Endothelial cell of umbilical vein (primary cell): ENCODE measurements at regions not wholly inside any gene's neighbourhood (a gene's known extent, or its start where the extent isn't known, plus 50 kb on each side); places are given as distances from the start of the nearest gene placed in this dataset.

Experiments
- BruUV-seq: library from RNA; stranded (reverse); fragments of 400-500 nt; replicated peaks from 2 replicates; lab custom pipeline; 2021; lab: Mats Ljungman, UMichigan
- CTCF ChIA-PET: fragments of 300-600, 350-600 bp; sonication (Branson Sonifier 250); formaldehyde crosslinking; loops from one replicate; lab custom pipeline; 2021; ENCODE audit warnings: antibody characterized with exemption, inconsistent platforms; lab: Charles Lee
- POLR2A ChIA-PET: fragments of 300-600, 350-600 bp; sonication (Branson Sonifier 250); formaldehyde crosslinking; loops from one replicate; lab custom pipeline; 2021; ENCODE audit warnings: antibody characterized with exemption, inconsistent platforms; lab: Charles Lee
- DNase-seq: peaks from one replicate; pipeline ENCODE4 v3.0.0-alpha.2; 2011; ENCODE audit warnings: low read depth, low spot score
- FAIRE-seq: peaks from 2 replicates; lab custom pipeline; 2011; peaks lifted over from hg19 to GRCh38; lab: Jason Lieb, UNC
- H2AFZ ChIP-seq: 2 replicates; pipeline ENCODE4 v1.6.0; 2012; ENCODE audit warnings: low read depth, low read length, control low read depth, inconsistent platforms
- H3K27ac ChIP-seq: 2 replicates; pipeline ENCODE4 v1.5.1; 2011; ENCODE audit warnings: low read depth, mild to moderate bottlenecking, control low read depth, low read length, moderate library complexity; ENCODE audit not compliant: insufficient read depth
- H3K27me3 ChIP-seq, 2 experiments: 2 replicates each; pipeline versions ENCODE4 v1.6.0 to v1.6.1; 2011; ENCODE audit warnings: low read length in 2 of 2, mixed read lengths in 1 of 2; ENCODE audit not compliant: control insufficient read depth in 2 of 2, insufficient read depth in 2 of 2
- H3K36me3 ChIP-seq, 2 experiments: 2 replicates in 1 of 2; 3 replicates in 1 of 2; pipeline ENCODE4 v1.5.1; 2011; ENCODE audit warnings: low read length in 2 of 2, mild to moderate bottlenecking in 1 of 2, moderate library complexity in 1 of 2; ENCODE audit not compliant: control insufficient read depth in 2 of 2, insufficient read depth in 2 of 2; ENCODE audit errors: extremely low read depth in 1 of 2
- H3K4me1 ChIP-seq: 3 replicates; pipeline ENCODE4 v1.5.1; 2011; ENCODE audit warnings: mild to moderate bottlenecking, low read length; ENCODE audit not compliant: control insufficient read depth, insufficient read depth; ENCODE audit errors: extremely low read depth
- H3K4me2 ChIP-seq: 2 replicates; pipeline ENCODE4 v1.6.1; 2011; ENCODE audit warnings: low read length, control low read depth, mixed read lengths; ENCODE audit not compliant: insufficient read depth
- H3K4me3 ChIP-seq, 3 experiments: fragments of 200-600 bp in 1 of 3; sonication (generic), shearing (Covaris generic) in 1 of 3; replicated peaks in 1 of 3; 2 replicates each; pipeline ENCODE4 v1.5.1; 2011 to 2016; ENCODE audit warnings: control low read depth in 3 of 3, low read length in 3 of 3, mild to moderate bottlenecking in 2 of 3, inconsistent platforms in 1 of 3, low read depth in 1 of 3, moderate library complexity in 1 of 3; ENCODE audit not compliant: insufficient read depth in 1 of 3
- H3K79me2 ChIP-seq: 2 replicates; pipeline ENCODE4 v1.6.0; 2012; ENCODE audit warnings: low read length, inconsistent platforms; ENCODE audit not compliant: control insufficient read depth, insufficient read depth
- H3K9ac ChIP-seq: replicated peaks from 2 replicates; pipeline ENCODE3; 2011; ENCODE audit warnings: low read length, control low read depth; ENCODE audit not compliant: insufficient read depth; ENCODE audit errors: extremely low read depth
- H3K9me1 ChIP-seq: replicated peaks from 3 replicates; pipeline ENCODE4 v1.6.0; 2011; ENCODE audit warnings: mild to moderate bottlenecking, low read length; ENCODE audit not compliant: control insufficient read depth, insufficient read depth; ENCODE audit errors: extremely low read depth
- H3K9me3 ChIP-seq: replicated peaks from 2 replicates; pipeline ENCODE4 v1.5.1; 2012; ENCODE audit warnings: low read length, inconsistent platforms; ENCODE audit not compliant: control insufficient read depth, insufficient read depth
- H4K20me1 ChIP-seq: replicated peaks from 2 replicates; pipeline ENCODE3; 2011; ENCODE audit warnings: mild to moderate bottlenecking, low read length; ENCODE audit not compliant: control insufficient read depth, insufficient read depth; ENCODE audit errors: extremely low read depth
- CTCF ChIP-seq, 2 donors: IDR thresholded peaks; 1 replicate in 1 of 2; 2 replicates in 1 of 2; pipeline ENCODE4 v1.5.1; 2011; ENCODE audit warnings: low read length in 2 of 2, mild to moderate bottlenecking in 2 of 2, moderate library complexity in 2 of 2, control low read depth in 1 of 2, inconsistent platforms in 1 of 2, low read depth in 1 of 2; ENCODE audit not compliant: insufficient read depth in 1 of 2; ENCODE audit errors: extremely low read depth in 1 of 2
- EZH2 ChIP-seq: IDR thresholded peaks from 2 replicates; pipeline ENCODE4 v1.6.1; 2012; ENCODE audit warnings: borderline replicate concordance, low read depth, mild to moderate bottlenecking, moderate library complexity, low read length, inconsistent platforms; ENCODE audit not compliant: severe bottlenecking
- FOS ChIP-seq: IDR thresholded peaks from 2 replicates; pipeline ENCODE4 v1.6.1; 2011; ENCODE audit warnings: mild to moderate bottlenecking, low read length, moderate library complexity, borderline replicate concordance; ENCODE audit not compliant: insufficient read depth
- GATA2 ChIP-seq: IDR thresholded peaks from 2 replicates; pipeline ENCODE4 v1.7.0; 2011; ENCODE audit warnings: low read depth, mild to moderate bottlenecking, moderate library complexity, mixed read lengths, low read length; ENCODE audit not compliant: insufficient read length, insufficient read depth
- JUN ChIP-seq: IDR thresholded peaks from 2 replicates; pipeline ENCODE4 v1.6.1; 2011; ENCODE audit warnings: borderline replicate concordance, low read depth; ENCODE audit not compliant: insufficient read length, insufficient read depth
- MAX ChIP-seq: IDR thresholded peaks from 2 replicates; pipeline ENCODE4 v1.6.1; 2011; ENCODE audit not compliant: insufficient read depth, insufficient read length
- MYC ChIP-seq: IDR thresholded peaks from one replicate; pipeline ENCODE4 v1.6.1; 2011; ENCODE audit warnings: mild to moderate bottlenecking, low read depth, low read length
- POLR2A ChIP-seq: IDR thresholded peaks from 2 replicates; pipeline ENCODE4 v1.6.1; 2012; ENCODE audit warnings: low read depth, mild to moderate bottlenecking, control low read depth, low read length
- POLR2AphosphoS5 ChIP-seq: IDR thresholded peaks from 2 replicates; pipeline ENCODE4 v1.6.1; 2012; ENCODE audit warnings: low read depth, mild to moderate bottlenecking, control low read depth, low read length, moderate library complexity; ENCODE audit not compliant: insufficient read depth
- dilution Hi-C: fragments of 300-500 bp; cut with MboI; formaldehyde crosslinking; loops from one replicate; pipeline ENCODE4 v1.15.0; 2019; ENCODE audit warnings: low sequenced_read_pairs; ENCODE audit not compliant: extremely low pct_ligation_motif_present
- intact Hi-C: fragments of 100-400 bp; cut with micrococcal nuclease; formaldehyde crosslinking; loops from one replicate; pipeline ENCODE4 v1.10.0; 2022

GRCh38 chr10:104577861-104578521, 63.1 kb upstream of the SORCS3 start:
- H3K4me1 ChIP-seq = no peaks in the 10 kb centered on the region
- no peaks in the 10 kb centered on the region for H3K36me3 ChIP-seq
- H3K4me3 ChIP-seq = no peak overlapping the region
- H2AFZ ChIP-seq = no peak overlapping the region
- BruUV-seq = no TSS peak
- H3K27me3 ChIP-seq = no peaks in the 10 kb centered on the region
- H3K4me2 ChIP-seq = no peak overlapping the region
- H3K27ac ChIP-seq = no peak overlapping the region
- H3K9ac ChIP-seq = no peak overlapping the region
- intact Hi-C loops (no loop called here), dilution Hi-C loops (no loop called here)
- no peaks in the 10 kb centered on the region for H3K9me1 ChIP-seq
- CTCF ChIA-PET = no interaction called here
- no peaks in the 10 kb centered on the region for H3K9me3 ChIP-seq
- H3K79me2 ChIP-seq = no peaks in the 10 kb centered on the region
- TF ChIP-seq MYC = no peak
- no peak for TF ChIP-seq EZH2
- FAIRE-seq = no peak
- POLR2A ChIA-PET = no interaction called here
- no peak for DNase-seq
- no peaks in the 10 kb centered on the region for H4K20me1 ChIP-seq

DNA sequence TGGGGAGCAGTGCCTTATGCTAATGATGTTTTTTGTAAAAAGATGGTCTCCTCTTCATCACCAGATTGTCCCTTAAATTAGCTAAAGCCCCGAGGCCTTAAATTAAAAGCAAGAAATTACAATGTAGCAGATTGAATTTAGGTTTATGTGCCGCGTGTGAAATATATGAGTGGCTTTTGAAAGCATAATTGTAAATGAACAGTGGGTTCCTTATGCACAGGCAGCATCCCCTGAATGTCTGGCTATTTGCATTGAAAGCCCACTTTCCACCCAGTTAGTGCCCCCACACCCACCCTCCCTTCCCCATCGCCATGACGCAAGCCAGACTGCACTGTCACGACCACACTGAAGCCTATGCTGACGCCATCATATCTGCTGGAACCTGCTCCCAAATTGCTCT, 62.4 kb upstream of the SORCS3 start:
- ChIA-PET CTCF (no interaction called here), POLR2A (no interaction called here)
- no peak overlapping the region for H3K27ac ChIP-seq
- H3K4me1 ChIP-seq = no peaks in the 10 kb centered on the region
- dilution Hi-C loops = no loop called here
- no peak for FAIRE-seq
- no peak for TF ChIP-seq POLR2AphosphoS5
- no peak for TF ChIP-seq EZH2
- no peak for TF ChIP-seq MAX
- no peak for TF ChIP-seq POLR2A
- no peak for TF ChIP-seq MYC
- no peak for TF ChIP-seq GATA2
- no peak for TF ChIP-seq JUN
- TF ChIP-seq CTCF (IDR thresholded peaks at IDR 0.05; ENCODE audit: extremely low read depth in 1 of 2, insufficient read depth in 1 of 2, low read depth in 1 of 2, low read length in 2 of 2) = no peak
- TF ChIP-seq FOS = no peak
- H3K27me3 ChIP-seq = no peaks in the 10 kb centered on the region
- no peak overlapping the region for H3K9ac ChIP-seq
- H3K79me2 ChIP-seq = no peaks in the 10 kb centered on the region
- no peak overlapping the region for H2AFZ ChIP-seq
- H3K4me3 ChIP-seq = no peak overlapping the region
- H4K20me1 ChIP-seq = no peaks in the 10 kb centered on the region
- intact Hi-C loops = no loop called here
- DNase-seq = no peak
- no TSS peak for BruUV-seq
- H3K4me2 ChIP-seq = no peak overlapping the region
- H3K36me3 ChIP-seq = no peaks in the 10 kb centered on the region
- no peaks in the 10 kb centered on the region for H3K9me1 ChIP-seq
- no peaks in the 10 kb centered on the region for H3K9me3 ChIP-seq
